ENCODE measurements at regions not wholly inside any gene's neighbourhood (a gene's known extent, or its start where the extent isn't known, plus 50 kb on each side); places are given as distances from the start of the nearest gene placed in this dataset.

- no peak for FAIRE-seq
Measured at GRCh38 chr2:225131898-225132297, 89.6 kb upstream of the DOCK10 start.

GRCh38 chr2:225130093-225130492 lies 87.8 kb upstream of the DOCK10 start:
- no peak for FAIRE-seq

- no peak for FAIRE-seq
Measured at GRCh38 chr2:225124311-225125017, 82.2 kb upstream of the DOCK10 start.

- no peak for FAIRE-seq
Measured at GRCh38 chr2:225122583-225123486, 80.6 kb upstream of the DOCK10 start.

- no peak for FAIRE-seq
Measured at GRCh38 chr2:225122007-225122406, 79.7 kb upstream of the DOCK10 start.

- no peak for FAIRE-seq
Measured at GRCh38 chr2:225120186-225120585, 77.9 kb upstream of the DOCK10 start.

- FAIRE-seq, result no peak
Measured at GRCh38 chr2:225117051-225117716, 74.9 kb upstream of the DOCK10 start.

- no peak for FAIRE-seq
Measured at GRCh38 chr2:225114786-225115323, 72.6 kb upstream of the DOCK10 start.

- no peak for FAIRE-seq
Measured at GRCh38 chr2:225113371-225114015, 71.2 kb upstream of the DOCK10 start.

- no peak for FAIRE-seq
Measured at GRCh38 chr2:225112362-225113126, 70.3 kb upstream of the DOCK10 start.

GRCh38 chr2:225108805-225109204 lies 66.5 kb upstream of the DOCK10 start:
- no peak for FAIRE-seq

GRCh38 chr2:225104971-225105370 lies 62.7 kb upstream of the DOCK10 start:
- no peak for FAIRE-seq

GRCh38 chr2:225104321-225104720 lies 62.1 kb upstream of the DOCK10 start:
- FAIRE-seq, result no peak

- FAIRE-seq, result no peak
Measured at GRCh38 chr2:225103737-225104141, 61.5 kb upstream of the DOCK10 start.

- no peak for FAIRE-seq
Measured at GRCh38 chr2:225100856-225101294, 58.6 kb upstream of the DOCK10 start.

- no peak for FAIRE-seq
Measured at GRCh38 chr2:225100269-225100668, 58.0 kb upstream of the DOCK10 start.

GRCh38 chr2:225097035-225097434 lies 54.8 kb upstream of the DOCK10 start:
- FAIRE-seq, result no peak
